K562 (cell line): ENCODE measurements at regions not wholly inside any gene's neighbourhood (a gene's known extent, or its start where the extent isn't known, plus 50 kb on each side); places are given as distances from the start of the nearest gene placed in this dataset.

Source experiments
- ATAC-seq: fragments of 200-7000 bp; cut with Tn5 transposase; 3 replicates; pipeline ENCODE4 v1.9.1; 2020; ENCODE audit warnings: moderate library complexity
- BruUV-seq: library from RNA; stranded (reverse); fragments of 400-500 nt; replicated peaks from 2 replicates; lab custom pipeline; 2021; lab: Mats Ljungman, UMichigan
- CTCF ChIA-PET: fragments of 300-600 bp; formaldehyde crosslinking; extraction: SDS; loops from one replicate; lab custom pipeline; 2021; ENCODE audit warnings: low intra/inter-chr PET ratio; lab: Yijun Ruan, JAX
- POLR2A ChIA-PET: fragments of 300-600, 350-650 bp; sonication (Branson Sonifier 250); formaldehyde crosslinking; extraction: SDS; loops from one replicate; lab custom pipeline; 2021; ENCODE audit warnings: antibody characterized with exemption, inconsistent platforms; lab: Yijun Ruan, JAX
- DNase-seq, 4 experiments: peaks; one replicate each; pipeline versions ENCODE4 v3.0.0 to v3.0.0-alpha.2; 2011 to 2018; ENCODE audit warnings: low spot score in 3 of 4, mixed read lengths in 3 of 4; ENCODE audit errors: extremely low read depth in 1 of 4
- FAIRE-seq: peaks from 2 replicates; lab custom pipeline; 2011; peaks lifted over from hg19 to GRCh38; lab: Jason Lieb, UNC
- H2AFZ ChIP-seq: 2 replicates; pipeline ENCODE4 v1.6.0; 2011; ENCODE audit warnings: low read depth, low read length, control low read depth, inconsistent platforms
- H3K27ac ChIP-seq: fragments of 200-600 bp; 3 replicates; pipeline ENCODE4 v1.8.0; 2011; ENCODE audit warnings: low read depth, mild to moderate bottlenecking, control low read depth, inconsistent platforms, low read length, moderate library complexity, mixed read lengths; ENCODE audit errors: extremely low read depth
- H3K27me3 ChIP-seq, 2 experiments: fragments of 300-600 bp in 1 of 2; 2 replicates in 1 of 2; 3 replicates in 1 of 2; pipeline versions ENCODE4 v1.6.0 to v1.8.0; 2011; ENCODE audit warnings: inconsistent platforms in 2 of 2, low read length in 2 of 2, mild to moderate bottlenecking in 1 of 2, mixed read lengths in 1 of 2, moderate library complexity in 1 of 2; ENCODE audit not compliant: control insufficient read depth in 2 of 2, insufficient read depth in 2 of 2
- H3K36me3 ChIP-seq: fragments of 300-600 bp; 3 replicates; pipeline ENCODE4 v1.8.0; 2011; ENCODE audit warnings: mild to moderate bottlenecking, low read length, inconsistent platforms; ENCODE audit not compliant: control insufficient read depth, insufficient read depth
- H3K4me1 ChIP-seq, 2 experiments: fragments of 200-600 bp in 1 of 2; replicated peaks in 1 of 2; 2 replicates in 1 of 2; 3 replicates in 1 of 2; pipeline versions ENCODE4 v1.5.1 to v1.8.0; 2011; ENCODE audit warnings: inconsistent platforms in 2 of 2, low read length in 2 of 2, mild to moderate bottlenecking in 1 of 2, mixed read lengths in 1 of 2, moderate library complexity in 1 of 2; ENCODE audit not compliant: control insufficient read depth in 2 of 2, insufficient read depth in 2 of 2
- H3K4me2 ChIP-seq: 2 replicates; pipeline ENCODE4 v1.6.1; 2011; ENCODE audit warnings: low read length, control low read depth, inconsistent platforms, mixed read lengths; ENCODE audit not compliant: insufficient read depth
- H3K4me3 ChIP-seq: fragments of 200-600 bp; sonication (generic), shearing (Covaris generic); 2 replicates; pipeline ENCODE4 v1.5.1; 2016; ENCODE audit warnings: control low read depth, inconsistent platforms
- H3K79me2 ChIP-seq: fragments of 200-600 bp; 3 replicates; pipeline ENCODE4 v1.8.0; 2011; ENCODE audit warnings: low read length, inconsistent platforms; ENCODE audit not compliant: control insufficient read depth, insufficient read depth
- H3K9ac ChIP-seq, 2 experiments: 2 replicates each; pipeline versions ENCODE4 v1.6.0 to v1.6.1; 2011; ENCODE audit warnings: low read depth in 2 of 2, low read length in 2 of 2, control low read depth in 1 of 2, inconsistent platforms in 1 of 2, mild to moderate bottlenecking in 1 of 2, mixed read lengths in 1 of 2; ENCODE audit not compliant: insufficient read depth in 1 of 2
- H3K9me1 ChIP-seq: one replicate; pipeline ENCODE4 v1.6.0; 2011; ENCODE audit warnings: inconsistent platforms, mild to moderate bottlenecking, low read length, moderate library complexity; ENCODE audit not compliant: control insufficient read depth, insufficient read depth
- H3K9me3 ChIP-seq: replicated peaks from 2 replicates; pipeline ENCODE4 v1.5.1; 2011; ENCODE audit warnings: low read depth, low read length, inconsistent platforms; ENCODE audit not compliant: control insufficient read depth, insufficient read depth
- H4K20me1 ChIP-seq: replicated peaks from 2 replicates; pipeline ENCODE4 v1.6.1; 2011; ENCODE audit warnings: low read length, inconsistent platforms, mixed read lengths; ENCODE audit not compliant: control insufficient read depth, insufficient read depth
- HDAC2 ChIP-seq: fragments of 450-650 bp; IDR thresholded peaks from 2 replicates; pipeline ENCODE4 v1.6.1; 2016; ENCODE audit warnings: mild to moderate bottlenecking
- KHSRP ChIP-seq: fragments of 450-650 bp; IDR thresholded peaks from 2 replicates; pipeline ENCODE4 v1.6.1; 2017
- KLF16 ChIP-seq: IDR thresholded peaks from 2 replicates; pipeline ENCODE4 v1.6.1; 2016; ENCODE audit warnings: antibody characterized with exemption
- NBN ChIP-seq: fragments of 450-650 bp; IDR thresholded peaks from 2 replicates; pipeline ENCODE4 v1.6.1; 2016; ENCODE audit warnings: low read depth, mild to moderate bottlenecking
- NCOA4 ChIP-seq: fragments of 450-650 bp; IDR thresholded peaks from 2 replicates; pipeline ENCODE4 v1.6.1; 2018; ENCODE audit warnings: mild to moderate bottlenecking; ENCODE audit not compliant: partially characterized antibody
- NR2C2 ChIP-seq, 2 experiments: fragments of 200-800 bp in 1 of 2; sonication (Bioruptor generic) in 1 of 2; sonication (generic) in 1 of 2; formaldehyde crosslinking in 1 of 2; IDR thresholded peaks; 2 replicates each; pipeline versions ENCODE4 v1.6.1 to v1.8.0; 2016 to 2022; ENCODE audit warnings: mild to moderate bottlenecking in 1 of 2, missing compliant biosample characterization in 1 of 2, missing genetic modification characterization in 1 of 2, missing genetic modification reagents in 1 of 2
- POLR2A ChIP-seq: fragments of 450-650 bp; conservative IDR thresholded peaks from 2 replicates; pipeline ENCODE4 v1.6.1; 2016
- RREB1 ChIP-seq: fragments of 250-450 bp; sonication (Bioruptor Pico); IDR thresholded peaks from 2 replicates; pipeline ENCODE4 v1.4.0; 2020
- SMARCA5 ChIP-seq: fragments of 450-650 bp; IDR thresholded peaks from 2 replicates; pipeline ENCODE4 v1.6.1; 2016
- TCF3 ChIP-seq: sonication (generic); formaldehyde crosslinking; IDR thresholded peaks from 2 replicates; pipeline ENCODE4 v1.4.0; 2020; ENCODE audit warnings: mild to moderate bottlenecking, missing genetic modification reagents
- TEAD1 ChIP-seq, 2 experiments: fragments of 450-650 bp in 1 of 2; sonication (generic) in 1 of 2; formaldehyde crosslinking; IDR thresholded peaks; 2 replicates each; pipeline versions ENCODE4 v1.4.0 to v1.8.0; 2020 to 2022; ENCODE audit warnings: mild to moderate bottlenecking in 2 of 2, missing genetic modification reagents in 1 of 2
- ZBTB7A ChIP-seq: IDR thresholded peaks from 2 replicates; pipeline ENCODE4 v1.6.1; 2011; ENCODE audit warnings: low read depth, mild to moderate bottlenecking, low read length, moderate library complexity, borderline replicate concordance; ENCODE audit not compliant: control insufficient read depth
- ZNF124 ChIP-seq: sonication (generic); formaldehyde crosslinking; IDR thresholded peaks from 2 replicates; pipeline ENCODE4 v1.8.1; 2022; ENCODE audit warnings: missing genetic modification reagents
- ZNF584 ChIP-seq: fragments of 200-800 bp; sonication (Bioruptor generic); IDR thresholded peaks from 2 replicates; pipeline ENCODE4 v1.6.1; 2016; ENCODE audit warnings: low read depth, mild to moderate bottlenecking, missing genetic modification characterization, missing compliant biosample characterization
- ZNF707 ChIP-seq: fragments of 250-450 bp; sonication (Bioruptor Pico); conservative IDR thresholded peaks from 2 replicates; pipeline ENCODE4 v1.8.0; 2022; ENCODE audit warnings: inconsistent platforms, mild to moderate bottlenecking, moderate library complexity
- WGBS: fragments of 100-300 bp; shearing (Covaris generic); methylation state at CpG from one replicate; pipeline ENCODE4 v1.1.6; 2016; ENCODE audit warnings: low coverage, mixed read lengths; ENCODE audit not compliant: insufficient coverage; ENCODE audit errors: missing lambda C conversion rate; 5-methylcytosine and 5-hydroxymethylcytosine counted together
- in situ Hi-C: fragments of 300-500 bp; cut with MboI; formaldehyde crosslinking; loops from 4 replicates; pipeline ENCODE4 v1.15.0; 2018; ENCODE audit warnings: inconsistent platforms, mixed read lengths
- intact Hi-C: fragments of 100-400 bp; cut with micrococcal nuclease; formaldehyde crosslinking; loops from 2 replicates; pipeline ENCODE4 v1.14.2; 2022
- TF ChIP-seq, protein P1 (sequence below): IDR thresholded peaks from 3 replicates; pipeline ENCODE4 v1.6.1; 2011; ENCODE audit warnings: borderline replicate concordance, mild to moderate bottlenecking, moderate library complexity; ENCODE audit not compliant: insufficient read length; ENCODE audit errors: extremely low read depth

DNA sequence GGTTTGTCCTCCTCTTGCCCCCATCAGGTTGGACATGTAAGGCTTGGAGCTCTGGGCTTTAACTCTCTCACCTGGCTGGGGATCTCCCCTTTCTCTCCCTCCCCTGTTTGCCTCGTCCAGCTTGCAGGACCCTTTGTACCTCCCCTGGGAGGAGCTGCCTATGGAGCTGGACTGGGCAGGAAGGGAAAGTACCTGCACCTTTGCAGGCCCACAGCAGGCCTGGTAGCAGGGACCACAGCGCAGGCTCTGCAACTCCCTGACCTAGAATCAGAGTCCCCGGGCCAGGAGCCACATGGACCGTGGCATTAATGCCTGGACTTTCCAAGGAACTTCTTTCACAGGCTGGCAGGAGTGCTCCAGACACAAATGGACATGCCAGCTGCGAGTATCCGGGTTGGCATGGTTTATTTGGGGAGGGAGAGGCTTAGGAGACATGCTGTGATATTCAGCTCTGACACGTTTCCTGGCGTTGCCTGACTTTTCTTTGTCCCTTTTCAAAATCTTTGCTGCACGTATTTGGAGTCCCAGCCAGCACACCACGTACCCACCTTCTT lies 268.5 kb upstream of the EXOC2 start:
- 3% methylated on average over 10 of the region's 10 CpGs for WGBS
- peaks cover 5% of the 10 kb centered on the region; the same call in 1 of the 2 replicates for H4K20me1 ChIP-seq
- in situ Hi-C loops, result no loop called here
- BruUV-seq, result no TSS peak
- DNase-seq (no peak), FAIRE-seq (no peak), ATAC-seq (no peak)
- POLR2A ChIA-PET, result interaction anchor here (0.7 kb wide), 1 partner anchor 35 kb away, joined by 4 read pairs; no protein-coding TSS in a partner anchor
- no peak overlapping the region for H2AFZ ChIP-seq
- no peak overlapping the region for H3K27ac ChIP-seq
- intact Hi-C loops, result no loop called here
- no peak overlapping the region for H3K4me2 ChIP-seq
- no peaks in the 10 kb centered on the region for H3K4me1 ChIP-seq
- H3K9me1 ChIP-seq, result no peaks in the 10 kb centered on the region
- H3K27me3 ChIP-seq, result peaks cover 20 to 31% of the 10 kb centered on the region in 2 experiments
- no peak overlapping the region for H3K4me3 ChIP-seq
- H3K9ac ChIP-seq, result no peak overlapping the region
- H3K79me2 ChIP-seq, result no peaks in the 10 kb centered on the region
- H3K9me3 ChIP-seq, result no peaks in the 10 kb centered on the region
- no peaks in the 10 kb centered on the region for H3K36me3 ChIP-seq
- CTCF ChIA-PET, result no interaction called here
- TF ChIP-seq ZNF584 (no peak), KHSRP (no peak), ZBTB7A (no peak), NCOA4 (no peak), RREB1 (CRISPR knock-in tag) (no peak), SMARCA5 (no peak), NR2C2 (CRISPR knock-in tag; IDR thresholded peaks at IDR 0.05) (no peak), NR2C2 (tag; IDR thresholded peaks at IDR 0.05) (no peak), ZNF707 (CRISPR knock-in tag) (no peak), TCF3 (CRISPR knock-in tag) (no peak), ZNF124 (CRISPR knock-in tag) (no peak), NBN (no peak), POLR2A (no peak), HDAC2 (no peak), KLF16 (no peak), TEAD1 (CRISPR knock-in tag; IDR thresholded peaks at IDR 0.05) (no peak)
- TF ChIP-seq, protein P1, sequence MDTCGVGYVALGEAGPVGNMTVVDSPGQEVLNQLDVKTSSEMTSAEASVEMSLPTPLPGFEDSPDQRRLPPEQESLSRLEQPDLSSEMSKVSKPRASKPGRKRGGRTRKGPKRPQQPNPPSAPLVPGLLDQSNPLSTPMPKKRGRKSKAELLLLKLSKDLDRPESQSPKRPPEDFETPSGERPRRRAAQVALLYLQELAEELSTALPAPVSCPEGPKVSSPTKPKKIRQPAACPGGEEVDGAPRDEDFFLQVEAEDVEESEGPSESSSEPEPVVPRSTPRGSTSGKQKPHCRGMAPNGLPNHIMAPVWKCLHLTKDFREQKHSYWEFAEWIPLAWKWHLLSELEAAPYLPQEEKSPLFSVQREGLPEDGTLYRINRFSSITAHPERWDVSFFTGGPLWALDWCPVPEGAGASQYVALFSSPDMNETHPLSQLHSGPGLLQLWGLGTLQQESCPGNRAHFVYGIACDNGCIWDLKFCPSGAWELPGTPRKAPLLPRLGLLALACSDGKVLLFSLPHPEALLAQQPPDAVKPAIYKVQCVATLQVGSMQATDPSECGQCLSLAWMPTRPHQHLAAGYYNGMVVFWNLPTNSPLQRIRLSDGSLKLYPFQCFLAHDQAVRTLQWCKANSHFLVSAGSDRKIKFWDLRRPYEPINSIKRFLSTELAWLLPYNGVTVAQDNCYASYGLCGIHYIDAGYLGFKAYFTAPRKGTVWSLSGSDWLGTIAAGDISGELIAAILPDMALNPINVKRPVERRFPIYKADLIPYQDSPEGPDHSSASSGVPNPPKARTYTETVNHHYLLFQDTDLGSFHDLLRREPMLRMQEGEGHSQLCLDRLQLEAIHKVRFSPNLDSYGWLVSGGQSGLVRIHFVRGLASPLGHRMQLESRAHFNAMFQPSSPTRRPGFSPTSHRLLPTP, result no peak
